Erythroblast (primary cell): ENCODE measurements at regions not wholly inside any gene's neighbourhood (a gene's known extent, or its start where the extent isn't known, plus 50 kb on each side); places are given as distances from the start of the nearest gene placed in this dataset.

ENCODE experiments used
- GATA1 ChIP-seq: IDR thresholded peaks from 2 replicates; pipeline ENCODE4 v1.6.1; 2011; ENCODE audit warnings: low read depth, mild to moderate bottlenecking, control low read depth, low read length, moderate library complexity
- POLR2A ChIP-seq: IDR thresholded peaks from 2 replicates; pipeline ENCODE4 v1.6.1; 2011; ENCODE audit warnings: mild to moderate bottlenecking, low read length

DNA sequence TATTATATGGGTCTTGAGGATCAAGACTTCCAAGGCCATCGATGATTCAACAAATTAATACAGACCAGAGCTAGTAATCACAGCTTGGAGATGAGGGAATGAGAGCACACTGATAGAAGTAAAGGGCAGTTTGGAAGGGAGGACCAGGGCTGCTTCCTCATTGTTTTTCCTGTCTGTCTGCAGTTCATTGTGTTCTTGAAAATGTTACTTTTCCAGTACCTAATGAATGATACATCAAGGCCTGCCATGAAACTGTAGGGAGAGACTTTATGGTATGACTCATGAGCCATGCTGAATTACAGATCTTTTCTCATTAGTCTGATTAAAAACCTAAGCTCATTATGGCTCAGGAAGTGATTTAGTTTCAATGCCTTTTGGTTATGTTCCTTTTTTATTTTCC is 855.6 kb downstream of the KCNA4 start:
- no peak for TF ChIP-seq POLR2A
- no peak for TF ChIP-seq GATA1
